ENCODE measurements at regions not wholly inside any gene's neighbourhood (a gene's known extent, or its start where the extent isn't known, plus 50 kb on each side); places are given as distances from the start of the nearest gene placed in this dataset.
"Not testable (repeated sequence)": the region's sequence is repeated elsewhere in the genome, so short reads cannot be mapped to it uniquely, and the experiment has no call there.

- TF ChIP-seq EP300 (IDR thresholded peaks at IDR 0.05); CTCF (IDR thresholded peaks at IDR 0.05); POLR2A (IDR thresholded peaks at IDR 0.05; ENCODE audit: low read depth); POLR2AphosphoS5 (IDR thresholded peaks at IDR 0.05): not testable (repeated sequence)
Measured at GRCh38 chr4:84206226-84206625, 292.9 kb downstream of the NKX6-1 start.
